IPS-20b (cell line): ENCODE measurements at regions not wholly inside any gene's neighbourhood (a gene's known extent, or its start where the extent isn't known, plus 50 kb on each side); places are given as distances from the start of the nearest gene placed in this dataset.

ENCODE experiments used
- H3K27ac ChIP-seq: one replicate; pipeline ENCODE4 v1.5.1; 2013; ENCODE audit warnings: low read length
- H3K27me3 ChIP-seq: 2 replicates; pipeline ENCODE4 v1.6.1; 2013; ENCODE audit warnings: mild to moderate bottlenecking, low read length, inconsistent platforms; ENCODE audit not compliant: insufficient read depth
- H3K36me3 ChIP-seq: 2 replicates; pipeline ENCODE4 v1.6.1; 2013; ENCODE audit warnings: low read depth, mild to moderate bottlenecking, inconsistent platforms, low read length, moderate library complexity; ENCODE audit not compliant: insufficient read depth
- H3K4me1 ChIP-seq: 2 replicates; pipeline ENCODE4 v1.6.1; 2013; ENCODE audit warnings: mild to moderate bottlenecking, control low read depth, inconsistent platforms, low read length, moderate library complexity; ENCODE audit not compliant: insufficient read depth
- H3K4me3 ChIP-seq: 2 replicates; pipeline ENCODE4 v1.5.1; 2013; ENCODE audit warnings: mild to moderate bottlenecking, low read length, inconsistent platforms
- H3K9ac ChIP-seq: 2 replicates; pipeline ENCODE4 v1.6.1; 2013; ENCODE audit warnings: low read depth, mild to moderate bottlenecking, inconsistent platforms, low read length, moderate library complexity
- H3K9me3 ChIP-seq: 2 replicates; pipeline ENCODE4 v1.6.1; 2013; ENCODE audit warnings: mild to moderate bottlenecking, low read depth, low read length, inconsistent platforms; ENCODE audit not compliant: insufficient read depth

DNA sequence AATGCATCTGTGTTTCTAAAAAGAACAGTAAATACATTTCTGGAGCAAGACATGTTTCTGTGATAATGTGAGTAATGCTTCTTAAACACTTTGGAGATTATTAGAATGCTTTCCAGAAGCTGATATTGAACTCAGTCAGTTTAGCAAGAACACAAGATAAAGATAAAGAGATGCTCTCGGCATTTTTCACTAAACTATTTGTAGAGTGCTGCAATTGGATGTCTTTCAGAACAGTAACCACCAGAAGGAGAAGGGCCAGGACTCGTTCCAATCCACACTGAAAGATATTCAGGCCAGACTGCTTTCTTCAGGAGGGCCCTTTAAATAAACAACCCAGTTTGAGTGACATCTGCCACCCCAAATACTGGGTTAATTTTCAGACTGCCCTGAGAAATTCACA is 456.0 kb downstream of the TBC1D4 start:
- Histone ChIP-seq H3K4me1 (no peaks in the 10 kb centered on the region), H3K27me3 (no peaks in the 10 kb centered on the region), H3K27ac (no peak overlapping the region), H3K9ac (no peak overlapping the region), H3K9me3 (peaks cover 8% of the 10 kb centered on the region), H3K4me3 (no peak overlapping the region), H3K36me3 (no peaks in the 10 kb centered on the region)

DNA sequence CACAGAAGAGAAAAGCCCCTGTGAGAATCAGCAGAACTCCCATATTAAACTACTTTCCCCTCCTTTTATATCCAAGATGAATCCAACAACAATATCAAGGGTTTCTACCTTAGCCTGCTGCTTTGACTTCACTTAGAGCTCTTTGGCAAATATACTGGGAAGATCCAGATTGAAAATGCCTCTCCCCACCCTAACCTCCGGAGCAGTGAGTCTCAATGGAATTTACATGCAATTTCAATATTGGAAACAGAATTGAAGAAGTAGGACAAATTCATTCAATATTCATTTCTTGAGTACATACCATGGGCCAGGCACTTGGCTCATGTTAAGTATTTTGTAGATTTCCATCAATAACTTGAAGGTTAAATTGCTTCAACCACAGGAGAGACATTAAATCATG is 457.4 kb downstream of the TBC1D4 start:
- Histone ChIP-seq H3K4me3 (no peak overlapping the region), H3K27me3 (no peaks in the 10 kb centered on the region), H3K9me3 (peaks cover 4% of the 10 kb centered on the region; the same call in 1 of the 2 replicates), H3K4me1 (no peaks in the 10 kb centered on the region), H3K27ac (no peak overlapping the region), H3K9ac (no peak overlapping the region), H3K36me3 (no peaks in the 10 kb centered on the region)

DNA sequence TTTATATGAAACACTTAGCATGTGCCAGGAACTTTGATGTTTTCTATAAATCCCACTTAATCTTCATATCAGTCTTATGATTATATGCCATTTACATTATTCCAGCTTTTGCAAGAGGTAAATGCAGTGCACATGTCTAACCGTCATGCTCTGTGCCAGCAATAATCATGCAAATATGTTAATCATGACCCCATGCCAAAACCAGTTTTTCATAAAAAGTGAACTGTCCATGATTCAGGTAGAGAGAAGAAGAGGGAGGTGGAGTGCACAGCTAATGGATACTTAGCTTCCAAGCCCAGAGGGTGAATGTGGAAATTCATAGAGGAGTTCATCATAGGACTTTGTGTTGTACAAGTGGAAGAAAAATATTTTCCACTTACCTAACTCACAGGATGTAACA is 458.4 kb downstream of the TBC1D4 start:
- Histone ChIP-seq H3K9ac (no peak overlapping the region), H3K4me3 (no peak overlapping the region), H3K36me3 (no peaks in the 10 kb centered on the region), H3K27me3 (no peaks in the 10 kb centered on the region), H3K9me3 (no peaks in the 10 kb centered on the region), H3K27ac (no peak overlapping the region), H3K4me1 (no peaks in the 10 kb centered on the region)

DNA sequence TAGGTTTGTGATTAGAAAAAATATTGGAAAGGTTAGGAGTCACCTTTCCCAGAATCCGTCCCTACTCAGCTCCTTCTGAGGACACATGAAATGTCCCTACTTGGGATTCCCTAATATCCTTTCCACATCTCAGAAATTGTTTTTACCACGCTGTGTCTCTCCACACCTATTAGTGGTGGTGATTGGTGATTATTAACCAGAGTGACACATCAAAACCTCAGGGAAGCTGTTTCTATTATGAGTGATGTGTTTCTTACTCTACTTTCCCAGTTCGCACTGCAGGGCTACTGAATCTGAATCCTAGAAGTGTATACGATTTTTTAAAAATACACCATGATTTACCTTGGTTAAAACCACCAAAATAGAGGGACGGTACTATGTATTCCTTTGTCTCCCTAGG is 460.8 kb downstream of the TBC1D4 start:
- Histone ChIP-seq H3K27ac (no peak overlapping the region), H3K4me3 (no peak overlapping the region), H3K4me1 (no peaks in the 10 kb centered on the region), H3K27me3 (no peaks in the 10 kb centered on the region), H3K9me3 (no peaks in the 10 kb centered on the region), H3K36me3 (no peaks in the 10 kb centered on the region), H3K9ac (no peak overlapping the region)

DNA sequence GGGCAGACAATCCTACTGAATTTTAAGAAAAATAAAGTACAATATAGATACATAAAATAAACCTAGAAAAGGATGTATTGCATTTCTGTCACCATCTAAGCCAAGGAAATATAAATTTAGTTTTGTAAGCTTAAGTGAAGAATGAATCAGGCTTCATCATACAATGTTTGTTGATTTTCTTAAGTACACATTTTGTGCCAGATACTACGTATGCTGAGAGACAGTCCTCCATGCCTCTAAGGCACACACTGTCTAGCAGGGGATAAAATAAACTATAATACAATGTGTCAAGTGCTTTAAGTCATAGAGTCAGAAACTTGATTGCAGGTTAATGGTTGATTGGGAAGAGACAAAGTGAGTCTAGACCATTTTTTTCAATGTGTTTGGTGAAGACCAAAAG is 465.7 kb downstream of the TBC1D4 start:
- H3K9me3 ChIP-seq, result no peaks in the 10 kb centered on the region
- no peak overlapping the region for H3K9ac ChIP-seq
- H3K4me3 ChIP-seq, result no peak overlapping the region
- no peaks in the 10 kb centered on the region for H3K4me1 ChIP-seq
- no peaks in the 10 kb centered on the region for H3K27me3 ChIP-seq
- H3K36me3 ChIP-seq, result no peaks in the 10 kb centered on the region
- no peak overlapping the region for H3K27ac ChIP-seq

DNA sequence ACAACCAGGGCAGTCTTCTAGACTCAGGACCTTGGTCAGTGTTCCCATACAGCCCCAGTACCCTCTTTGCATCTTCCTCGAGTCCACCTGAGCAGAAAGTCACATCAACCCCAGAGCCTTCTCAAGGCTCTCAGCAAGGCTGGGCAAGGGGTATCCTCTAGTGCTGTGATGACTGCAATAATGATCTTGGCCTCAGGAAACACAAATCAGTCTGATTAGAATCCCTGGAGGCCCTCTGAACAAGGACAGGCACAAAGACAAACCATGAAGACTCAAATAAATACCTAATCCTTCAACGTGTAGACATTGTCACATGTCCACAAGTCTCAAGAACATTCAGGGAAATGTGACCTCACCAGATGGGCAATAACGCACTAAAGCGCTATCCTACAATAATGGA is 468.2 kb downstream of the TBC1D4 start:
- H3K27ac ChIP-seq, result no peak overlapping the region
- no peaks in the 10 kb centered on the region for H3K27me3 ChIP-seq
- no peak overlapping the region for H3K9ac ChIP-seq
- no peaks in the 10 kb centered on the region for H3K4me1 ChIP-seq
- no peak overlapping the region for H3K4me3 ChIP-seq
- H3K9me3 ChIP-seq, result no peaks in the 10 kb centered on the region
- no peaks in the 10 kb centered on the region for H3K36me3 ChIP-seq

DNA sequence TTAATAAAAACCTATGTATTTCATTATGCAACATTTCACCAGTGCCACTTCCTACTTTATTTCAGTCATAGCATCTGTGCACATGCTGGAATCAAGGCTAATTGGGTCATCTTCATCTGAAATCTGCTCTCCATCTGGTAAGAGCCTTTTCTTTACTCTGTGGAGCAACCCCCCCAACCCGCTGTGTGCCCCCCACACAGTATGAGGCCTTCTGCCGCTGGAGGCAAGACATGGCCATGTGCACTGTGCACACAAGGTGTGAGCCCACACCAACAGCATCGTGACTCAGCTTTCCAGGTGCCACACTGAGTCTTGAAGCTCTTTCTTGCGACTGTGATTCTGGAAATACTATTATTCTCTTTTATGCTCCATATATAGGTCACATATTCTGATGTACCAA is 471.0 kb downstream of the TBC1D4 start:
- no peak overlapping the region for H3K4me3 ChIP-seq
- H3K27me3 ChIP-seq, result no peaks in the 10 kb centered on the region
- no peaks in the 10 kb centered on the region for H3K36me3 ChIP-seq
- no peak overlapping the region for H3K27ac ChIP-seq
- no peaks in the 10 kb centered on the region for H3K4me1 ChIP-seq
- no peaks in the 10 kb centered on the region for H3K9me3 ChIP-seq
- no peak overlapping the region for H3K9ac ChIP-seq

DNA sequence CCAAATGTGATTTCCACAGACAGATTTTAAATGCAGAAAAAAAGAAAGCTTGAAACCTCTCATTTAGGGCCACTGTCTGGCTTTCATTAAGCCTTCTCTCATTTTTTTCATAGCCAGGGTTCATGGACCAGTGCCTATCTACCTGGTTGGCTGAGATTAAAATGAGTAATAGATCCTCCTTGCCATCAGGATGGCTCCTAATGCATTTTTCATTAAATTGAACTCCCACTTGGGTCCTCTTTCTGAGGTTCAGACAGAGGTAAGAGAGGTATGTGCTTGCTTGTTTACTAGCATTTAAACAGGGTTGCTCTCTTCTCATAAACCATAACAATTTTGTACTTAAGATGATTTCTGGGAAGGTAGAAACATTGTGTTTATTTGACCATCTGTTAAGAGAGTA is 473.0 kb downstream of the TBC1D4 start:
- Histone ChIP-seq H3K27me3 (no peaks in the 10 kb centered on the region), H3K4me1 (no peaks in the 10 kb centered on the region), H3K27ac (no peak overlapping the region), H3K9me3 (no peaks in the 10 kb centered on the region), H3K9ac (no peak overlapping the region), H3K36me3 (no peaks in the 10 kb centered on the region), H3K4me3 (no peak overlapping the region)

DNA sequence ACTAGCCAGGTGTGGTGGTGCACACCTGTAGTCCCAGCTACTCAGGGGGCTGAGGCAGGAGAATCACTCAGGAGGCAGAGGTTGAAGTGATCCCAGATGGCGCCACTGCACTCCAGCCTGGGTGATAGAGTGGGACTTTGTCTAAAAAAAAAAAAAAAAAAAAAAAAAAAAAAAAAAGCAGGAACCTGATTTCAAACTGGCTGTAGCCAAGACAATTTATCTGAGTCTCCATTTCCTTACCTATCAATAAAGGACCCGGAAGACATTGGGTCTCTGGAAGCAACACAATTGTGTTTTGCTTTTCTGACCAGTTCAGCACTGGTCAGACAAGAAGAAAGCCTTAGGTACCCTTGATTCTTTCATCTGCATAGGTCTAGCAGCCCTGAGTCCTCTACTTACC is 491.0 kb downstream of the TBC1D4 start:
- H3K4me3 ChIP-seq, result no peak overlapping the region
- H3K27ac ChIP-seq, result no peak overlapping the region
- no peak overlapping the region for H3K9ac ChIP-seq
- H3K27me3 ChIP-seq, result no peaks in the 10 kb centered on the region
- H3K9me3 ChIP-seq, result no peaks in the 10 kb centered on the region
- H3K36me3 ChIP-seq, result no peaks in the 10 kb centered on the region
- H3K4me1 ChIP-seq, result no peaks in the 10 kb centered on the region

DNA sequence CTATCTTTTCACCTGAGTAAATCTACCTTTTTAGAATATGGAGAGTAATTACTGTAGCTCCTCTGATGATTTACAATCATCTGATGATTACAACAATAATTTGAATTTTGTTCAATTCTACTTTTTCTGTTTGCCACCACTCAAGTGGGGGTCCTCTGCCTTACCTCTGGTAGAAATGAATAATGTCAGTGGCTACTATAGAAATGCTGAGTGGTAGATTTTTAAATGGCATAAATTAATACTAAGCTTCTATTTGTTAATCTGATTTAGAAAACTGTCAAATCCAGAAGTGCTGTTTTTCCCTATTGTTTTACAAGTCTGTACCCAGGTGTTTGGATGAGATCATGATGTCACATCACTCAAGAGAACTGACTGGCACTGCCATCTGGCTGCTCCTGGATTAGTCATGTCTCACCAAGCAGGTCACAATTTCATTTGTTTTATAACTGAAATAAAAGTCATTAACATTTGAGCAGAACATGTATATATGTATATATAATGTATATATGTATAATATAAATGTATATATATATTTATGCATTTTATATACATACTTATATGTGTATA is 494.8 kb downstream of the TBC1D4 start:
- no peaks in the 10 kb centered on the region for H3K36me3 ChIP-seq

DNA sequence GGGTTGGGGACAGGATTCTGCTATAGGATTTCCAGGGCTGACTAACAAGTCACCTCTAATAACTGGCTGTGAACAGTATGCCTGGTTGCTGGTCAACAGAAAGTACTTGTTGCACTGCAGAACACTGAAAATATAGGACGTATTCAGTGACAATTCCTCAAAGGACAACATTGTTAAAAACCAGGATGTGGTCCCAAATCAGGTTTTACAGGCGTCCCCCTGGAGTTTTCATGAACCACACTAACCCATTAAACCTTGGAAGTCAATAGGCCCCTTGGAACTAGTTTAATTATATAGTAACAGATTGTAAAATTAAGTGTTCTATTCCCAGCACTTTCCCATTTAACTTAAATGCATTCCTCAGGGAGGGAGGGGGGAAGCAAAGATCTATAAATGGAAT is 495.4 kb downstream of the TBC1D4 start:
- H3K27me3 ChIP-seq, result no peaks in the 10 kb centered on the region
- H3K4me1 ChIP-seq, result no peaks in the 10 kb centered on the region
- no peak overlapping the region for H3K27ac ChIP-seq
- H3K4me3 ChIP-seq, result no peak overlapping the region
- no peaks in the 10 kb centered on the region for H3K9me3 ChIP-seq
- H3K9ac ChIP-seq, result no peak overlapping the region
- H3K36me3 ChIP-seq, result no peaks in the 10 kb centered on the region

More for the DNA sequence above, 494.8 kb downstream of the TBC1D4 start:
- H3K27ac ChIP-seq, result no peak overlapping the region
- H3K4me3 ChIP-seq, result no peak overlapping the region
- no peaks in the 10 kb centered on the region for H3K9me3 ChIP-seq
- H3K9ac ChIP-seq, result no peak overlapping the region
- H3K4me1 ChIP-seq, result no peaks in the 10 kb centered on the region
- no peaks in the 10 kb centered on the region for H3K27me3 ChIP-seq

DNA sequence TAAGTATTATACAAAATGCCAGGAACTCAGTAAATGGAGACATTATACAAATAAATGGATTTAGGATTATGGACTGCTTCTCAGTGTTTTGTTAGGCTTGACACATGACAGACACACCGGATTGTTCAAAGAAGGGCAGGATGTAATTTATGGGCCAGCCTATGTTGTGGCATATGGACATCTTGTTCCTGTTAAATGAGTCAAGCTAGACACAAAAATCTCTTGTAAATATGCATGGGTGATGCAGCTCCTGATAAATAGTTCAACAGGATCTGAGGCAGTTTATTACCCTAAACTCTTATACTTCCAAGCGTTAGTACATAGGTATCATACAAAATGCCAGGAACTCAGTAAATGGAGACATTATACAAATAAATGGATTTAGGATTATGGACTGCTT is 502.3 kb downstream of the TBC1D4 start:
- H3K36me3 ChIP-seq, result no peaks in the 10 kb centered on the region
- no peak overlapping the region for H3K27ac ChIP-seq
- H3K9me3 ChIP-seq, result no peaks in the 10 kb centered on the region
- no peak overlapping the region for H3K9ac ChIP-seq
- H3K27me3 ChIP-seq, result no peaks in the 10 kb centered on the region
- H3K4me1 ChIP-seq, result peaks cover 2% of the 10 kb centered on the region; the same call in 1 of the 2 replicates
- H3K4me3 ChIP-seq, result no peak overlapping the region

DNA sequence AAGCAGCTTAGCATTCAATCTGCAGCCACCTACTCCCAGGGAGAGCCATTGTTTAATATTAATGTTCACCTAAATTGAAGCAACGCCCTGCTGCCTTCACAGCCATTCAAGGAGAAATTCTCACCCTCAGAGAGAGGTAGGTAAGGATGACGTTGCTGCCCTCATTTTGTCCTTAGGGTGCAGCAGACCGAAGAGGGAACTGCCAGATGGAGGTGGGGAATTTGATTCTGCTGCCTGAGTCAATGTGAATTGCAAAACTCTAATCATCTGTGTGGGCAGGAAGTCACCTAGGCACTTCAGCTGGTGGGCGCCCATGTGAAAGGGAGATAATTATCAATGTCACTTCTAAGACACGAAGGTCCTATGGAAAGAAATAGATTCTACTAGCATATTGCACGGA is 503.4 kb downstream of the TBC1D4 start:
- Histone ChIP-seq H3K9ac (no peak overlapping the region), H3K4me3 (no peak overlapping the region), H3K9me3 (no peaks in the 10 kb centered on the region), H3K4me1 (peaks cover 5% of the 10 kb centered on the region; the same call in 1 of the 2 replicates), H3K27ac (no peak overlapping the region), H3K27me3 (no peaks in the 10 kb centered on the region), H3K36me3 (no peaks in the 10 kb centered on the region)
